Urinary bladder (tissue), 3 donors: ENCODE measurements at regions not wholly inside any gene's neighbourhood (a gene's known extent, or its start where the extent isn't known, plus 50 kb on each side); places are given as distances from the start of the nearest gene placed in this dataset.
A peak's percentile ranks its signal among the peaks of the same experiment; 100 is the strongest.

Experiments used
- DNase-seq: peaks from one replicate; pipeline ENCODE4 v3.0.0-alpha.2; 2015; ENCODE audit errors: extremely low spot score
- H3K27ac ChIP-seq: one replicate; pipeline ENCODE4 v1.5.1; 2013; ENCODE audit warnings: low read depth, mild to moderate bottlenecking, moderate library complexity
- H3K36me3 ChIP-seq: one replicate; pipeline ENCODE4 v1.6.1; 2013; ENCODE audit warnings: mild to moderate bottlenecking, moderate library complexity; ENCODE audit not compliant: insufficient read depth
- H3K4me1 ChIP-seq: one replicate; pipeline ENCODE4 v1.6.1; 2013; ENCODE audit warnings: mild to moderate bottlenecking, moderate library complexity; ENCODE audit not compliant: insufficient read depth
- H3K4me3 ChIP-seq: one replicate; pipeline ENCODE4 v1.5.1; 2013; ENCODE audit warnings: low read depth, low read length
- WGBS: extraction: QIAGEN DNeasy Blood & Tissue Kit; methylation state at CpG from one replicate; pipeline ENCODE4 v1.1.7; 2013; 5-methylcytosine and 5-hydroxymethylcytosine counted together
- donor health status: healthy with polysubstance abuse.
- donor health status: healthy.

- Histone ChIP-seq H3K4me3 (no peak overlapping the region), H3K27ac (no peak overlapping the region), H3K4me1 (no peaks in the 10 kb centered on the region), H3K36me3 (no peaks in the 10 kb centered on the region)
- DNase-seq: no peak
- 90% methylated on average over 3 of the region's 3 CpGs for WGBS
Observed at GRCh38 chr1:217036757-217037156, 313.5 kb upstream of the ESRRG start.

- peaks cover 3% of the 10 kb centered on the region for H3K4me1 ChIP-seq
- no peak for DNase-seq
- H3K36me3 ChIP-seq: no peaks in the 10 kb centered on the region
- WGBS: 89% methylated on average over 4 of the region's 4 CpGs
- H3K4me3 ChIP-seq: no peak overlapping the region
- H3K27ac ChIP-seq: no peak overlapping the region
Observed at GRCh38 chr1:217032715-217033367, 309.6 kb upstream of the ESRRG start.

- DNase-seq: peak; percentile 46
- H3K4me3 ChIP-seq: no peak overlapping the region
- WGBS: 69% methylated on average over 13 of the region's 13 CpGs
- H3K36me3 ChIP-seq: no peaks in the 10 kb centered on the region
- H3K4me1 ChIP-seq: peaks cover 3% of the 10 kb centered on the region
- no peak overlapping the region for H3K27ac ChIP-seq
Observed at GRCh38 chr1:217029281-217030157, 306.3 kb upstream of the ESRRG start.

- no peak overlapping the region for H3K4me3 ChIP-seq
- DNase-seq: no peak
- no peaks in the 10 kb centered on the region for H3K36me3 ChIP-seq
- H3K4me1 ChIP-seq: peaks cover 3% of the 10 kb centered on the region
- H3K27ac ChIP-seq: no peak overlapping the region
- 88% methylated on average over 4 of the region's 4 CpGs for WGBS
Observed at GRCh38 chr1:217027403-217028080, 304.3 kb upstream of the ESRRG start.

- whole genome bisulfite sequencing: 90% methylated on average over 2 of the region's 2 CpGs
- no peaks in the 10 kb centered on the region for H3K36me3 ChIP-seq
- H3K27ac ChIP-seq: no peak overlapping the region
- no peak overlapping the region for H3K4me3 ChIP-seq
- H3K4me1 ChIP-seq: peaks cover 3% of the 10 kb centered on the region
- DNase-seq: no peak
Observed at GRCh38 chr1:217026531-217026930, 303.3 kb upstream of the ESRRG start.

- Histone ChIP-seq H3K27ac (no peak overlapping the region), H3K4me3 (no peak overlapping the region), H3K4me1 (peaks cover 3% of the 10 kb centered on the region), H3K36me3 (no peaks in the 10 kb centered on the region)
- no peak for DNase-seq
Observed at GRCh38 chr1:217025381-217025780, 302.2 kb upstream of the ESRRG start.

GRCh38 chr1:217024911-217025310 is 301.7 kb upstream of the ESRRG start:
- WGBS: 80% methylated on average over 4 of the region's 4 CpGs
- Histone ChIP-seq H3K4me1 (peaks cover 2% of the 10 kb centered on the region), H3K36me3 (no peaks in the 10 kb centered on the region), H3K27ac (no peak overlapping the region), H3K4me3 (no peak overlapping the region)
- no peak for DNase-seq

GRCh38 chr1:217021956-217022355 is 298.7 kb upstream of the ESRRG start:
- Histone ChIP-seq H3K36me3 (no peaks in the 10 kb centered on the region), H3K4me3 (no peak overlapping the region), H3K4me1 (no peaks in the 10 kb centered on the region), H3K27ac (no peak overlapping the region)
- no peak for DNase-seq
- 45% methylated on average over 2 of the region's 2 CpGs for WGBS

GRCh38 chr1:217021400-217021799 is 298.2 kb upstream of the ESRRG start:
- Histone ChIP-seq H3K36me3 (no peaks in the 10 kb centered on the region), H3K4me3 (no peak overlapping the region), H3K4me1 (no peaks in the 10 kb centered on the region), H3K27ac (no peak overlapping the region)
- WGBS: 45% methylated on average over 2 of the region's 2 CpGs
- DNase-seq: no peak

- Histone ChIP-seq H3K4me1 (no peaks in the 10 kb centered on the region), H3K4me3 (no peak overlapping the region), H3K27ac (no peak overlapping the region), H3K36me3 (no peaks in the 10 kb centered on the region)
- WGBS: 72% methylated on average over 2 of the region's 2 CpGs
- DNase-seq: no peak
Observed at GRCh38 chr1:217019475-217019874, 296.2 kb upstream of the ESRRG start.

- WGBS: 79% methylated on average over 3 of the region's 3 CpGs
- no peak overlapping the region for H3K4me3 ChIP-seq
Observed at GRCh38 chr1:217018648-217019047, 295.4 kb upstream of the ESRRG start.

GRCh38 chr1:217017165-217017564 is 293.9 kb upstream of the ESRRG start:
- Histone ChIP-seq H3K27ac (no peak overlapping the region), H3K4me3 (no peak overlapping the region), H3K4me1 (no peaks in the 10 kb centered on the region), H3K36me3 (no peaks in the 10 kb centered on the region)
- no peak for DNase-seq

More at GRCh38 chr1:217018648-217019047, 295.4 kb upstream of the ESRRG start:
- no peak for DNase-seq
- Histone ChIP-seq H3K4me1 (no peaks in the 10 kb centered on the region), H3K36me3 (no peaks in the 10 kb centered on the region), H3K27ac (no peak overlapping the region)

GRCh38 chr1:217014066-217014465 is 290.8 kb upstream of the ESRRG start:
- no peak overlapping the region for H3K27ac ChIP-seq
- H3K4me3 ChIP-seq: no peak overlapping the region
- H3K36me3 ChIP-seq: no peaks in the 10 kb centered on the region

GRCh38 chr1:217012659-217013058 is 289.4 kb upstream of the ESRRG start:
- DNase-seq: no peak
- H3K27ac ChIP-seq: no peak overlapping the region
- H3K4me1 ChIP-seq: no peaks in the 10 kb centered on the region
- H3K36me3 ChIP-seq: no peaks in the 10 kb centered on the region
- H3K4me3 ChIP-seq: no peak overlapping the region

More at GRCh38 chr1:217014066-217014465, 290.8 kb upstream of the ESRRG start:
- DNase-seq: no peak
- no peaks in the 10 kb centered on the region for H3K4me1 ChIP-seq
